H9 (cell line): ENCODE measurements at regions not wholly inside any gene's neighbourhood (a gene's known extent, or its start where the extent isn't known, plus 50 kb on each side); places are given as distances from the start of the nearest gene placed in this dataset.

Source experiments
- DNase-seq: peaks from one replicate; pipeline ENCODE4 v3.0.0-alpha.2; 2017
- H2AFZ ChIP-seq: one replicate; pipeline ENCODE4 v1.6.1; 2013; ENCODE audit warnings: mild to moderate bottlenecking, low read length, control low read depth, moderate library complexity
- H2AK5ac ChIP-seq: 2 replicates; pipeline ENCODE4 v1.6.1; 2013; ENCODE audit warnings: low read length, control low read depth, mixed read lengths; ENCODE audit not compliant: insufficient read length
- H2BK120ac ChIP-seq: one replicate; pipeline ENCODE4 v1.6.1; 2013; ENCODE audit warnings: low read depth, mild to moderate bottlenecking, low read length, control low read depth, inconsistent platforms; ENCODE audit not compliant: poor library complexity, severe bottlenecking
- H2BK12ac ChIP-seq: 2 replicates; pipeline ENCODE4 v1.6.1; 2013; ENCODE audit warnings: low read length, control low read depth, mixed read lengths, low read depth; ENCODE audit not compliant: insufficient read length
- H2BK15ac ChIP-seq: 2 replicates; pipeline ENCODE4 v1.6.1; 2013; ENCODE audit warnings: low read depth, low read length, control low read depth
- H2BK20ac ChIP-seq: one replicate; pipeline ENCODE4 v1.6.1; 2013; ENCODE audit warnings: low read depth, mild to moderate bottlenecking, low read length, control low read depth, inconsistent platforms; ENCODE audit not compliant: poor library complexity, severe bottlenecking
- H2BK5ac ChIP-seq: 2 replicates; pipeline ENCODE4 v1.6.1; 2013; ENCODE audit warnings: low read length, control low read depth, mixed read lengths; ENCODE audit not compliant: insufficient read length
- H3K14ac ChIP-seq: 2 replicates; pipeline ENCODE4 v1.6.1; 2013; ENCODE audit warnings: low read length, control low read depth; ENCODE audit not compliant: insufficient read depth
- H3K18ac ChIP-seq: 2 replicates; pipeline ENCODE4 v1.6.1; 2013; ENCODE audit warnings: low read depth, mild to moderate bottlenecking, mixed read lengths, low read length, control low read depth; ENCODE audit not compliant: insufficient read length
- H3K23ac ChIP-seq: 2 replicates; pipeline ENCODE4 v1.6.1; 2013; ENCODE audit warnings: low read length, control low read depth, mixed read lengths, low read depth; ENCODE audit not compliant: insufficient read length
- H3K23me2 ChIP-seq: 2 replicates; pipeline ENCODE4 v1.6.1; 2013; ENCODE audit warnings: low read depth, mild to moderate bottlenecking, mixed read lengths, low read length, control low read depth; ENCODE audit not compliant: insufficient read length, poor library complexity, severe bottlenecking
- H3K27ac ChIP-seq: 2 replicates; pipeline ENCODE4 v1.5.1; 2013; ENCODE audit warnings: low read length, control low read depth, mixed read lengths, low read depth; ENCODE audit not compliant: insufficient read length
- H3K27me3 ChIP-seq: 2 replicates; pipeline ENCODE4 v1.6.1; 2013; ENCODE audit warnings: low read length, control low read depth, inconsistent platforms; ENCODE audit not compliant: insufficient read depth
- H3K4ac ChIP-seq: 2 replicates; pipeline ENCODE4 v1.6.1; 2013; ENCODE audit warnings: low read depth, mild to moderate bottlenecking, control low read depth, inconsistent platforms, low read length, moderate library complexity
- H3K4me1 ChIP-seq: 2 replicates; pipeline ENCODE4 v1.6.1; 2013; ENCODE audit warnings: low read length, control low read depth, inconsistent platforms; ENCODE audit not compliant: insufficient read depth
- H3K4me2 ChIP-seq: 2 replicates; pipeline ENCODE4 v1.6.1; 2013; ENCODE audit warnings: low read length, control low read depth, mixed read lengths; ENCODE audit not compliant: insufficient read length, insufficient read depth
- H3K56ac ChIP-seq: 2 replicates; pipeline ENCODE4 v1.6.1; 2013; ENCODE audit warnings: low read depth, mild to moderate bottlenecking, mixed read lengths, low read length, control low read depth; ENCODE audit not compliant: insufficient read length
- H3K79me1 ChIP-seq: 2 replicates; pipeline ENCODE4 v1.6.1; 2013; ENCODE audit warnings: low read depth, mild to moderate bottlenecking, moderate library complexity, low read length, control low read depth, inconsistent platforms; ENCODE audit not compliant: insufficient read depth, poor library complexity, severe bottlenecking
- H3K79me2 ChIP-seq: 2 replicates; pipeline ENCODE4 v1.6.1; 2013; ENCODE audit warnings: low read length, control low read depth, inconsistent platforms; ENCODE audit not compliant: insufficient read depth
- H3K9ac ChIP-seq: 2 replicates; pipeline ENCODE4 v1.6.1; 2013; ENCODE audit warnings: low read length, control low read depth, mixed read lengths; ENCODE audit not compliant: insufficient read length; ENCODE audit errors: extremely low read depth
- H3K9me3 ChIP-seq: one replicate; pipeline ENCODE4 v1.6.1; 2013; ENCODE audit warnings: low read depth, low read length, inconsistent platforms; ENCODE audit not compliant: control insufficient read depth
- H3T11ph ChIP-seq: one replicate; pipeline ENCODE4 v1.6.1; 2013; ENCODE audit warnings: mild to moderate bottlenecking, low read length, control low read depth, inconsistent platforms
- H4K20me1 ChIP-seq: one replicate; pipeline ENCODE4 v1.6.1; 2013; ENCODE audit not compliant: control insufficient read depth, insufficient read length, insufficient read depth
- H4K5ac ChIP-seq: 2 replicates; pipeline ENCODE4 v1.6.1; 2013; ENCODE audit warnings: low read depth, mild to moderate bottlenecking, mixed read lengths, low read length, control low read depth; ENCODE audit not compliant: insufficient read length
- H4K8ac ChIP-seq: replicated peaks from 2 replicates; pipeline ENCODE4 v1.6.1; 2013; ENCODE audit warnings: low read length, control low read depth, mixed read lengths, low read depth; ENCODE audit not compliant: insufficient read length
- H4K91ac ChIP-seq: 2 replicates; pipeline ENCODE4 v1.6.1; 2013; ENCODE audit warnings: low read depth, mild to moderate bottlenecking, moderate library complexity, mixed read lengths, low read length, control low read depth; ENCODE audit not compliant: insufficient read length
- H3K27ac Mint-ChIP-seq, 3 experiments: 2 replicates in 2 of 3; 3 replicates in 1 of 3; pipeline ENCODE4 v1.8.0; 2020 to 2021; ENCODE audit warnings: mixed read lengths in 3 of 3, mild to moderate bottlenecking in 1 of 3, moderate library complexity in 1 of 3
- H3K27me3 Mint-ChIP-seq: 2 replicates; pipeline ENCODE4 v1.8.0; 2021; ENCODE audit warnings: low read depth, mild to moderate bottlenecking, moderate library complexity, mixed read lengths
- H3K36me3 Mint-ChIP-seq, 3 experiments: 2 replicates in 2 of 3; 3 replicates in 1 of 3; pipeline ENCODE4 v1.8.0; 2020 to 2021; ENCODE audit warnings: low read depth in 3 of 3, mixed read lengths in 3 of 3; ENCODE audit not compliant: insufficient read depth in 1 of 3
- H3K4me1 Mint-ChIP-seq, 2 experiments: 2 replicates each; pipeline ENCODE4 v1.8.0; 2020; ENCODE audit warnings: mixed read lengths in 2 of 2
- H3K4me3 Mint-ChIP-seq, 2 experiments: 2 replicates in 1 of 2; 3 replicates in 1 of 2; pipeline ENCODE4 v1.8.0; 2020 to 2021; ENCODE audit warnings: mild to moderate bottlenecking in 2 of 2, mixed read lengths in 2 of 2, moderate library complexity in 1 of 2
- H3K9me3 Mint-ChIP-seq, 2 experiments: 2 replicates in 1 of 2; 3 replicates in 1 of 2; pipeline ENCODE4 v1.8.0; 2020; ENCODE audit warnings: mild to moderate bottlenecking in 2 of 2, mixed read lengths in 2 of 2, moderate library complexity in 1 of 2
- CTCF ChIP-seq: fragments of 200-600 bp; sonication (generic); conservative IDR thresholded peaks from 3 replicates; pipeline ENCODE4 v1.8.0; 2021; ENCODE audit warnings: antibody characterized with exemption, mild to moderate bottlenecking
- WGBS: extraction: QIAGEN DNeasy Blood & Tissue Kit; methylation state at CpG from one replicate; pipeline ENCODE4 v1.1.7; 2013; ENCODE audit warnings: missing lambda C conversion rate, low lambda C conversion rate, mixed read lengths; ENCODE audit not compliant: insufficient read length; ENCODE audit errors: extremely low coverage; 5-methylcytosine and 5-hydroxymethylcytosine counted together

- H3K79me2 ChIP-seq: no peaks in the 10 kb centered on the region
- H3K27me3 ChIP-seq: no peaks in the 10 kb centered on the region
- H3K23me2 ChIP-seq: no peaks in the 10 kb centered on the region
- H3K79me1 ChIP-seq: no peaks in the 10 kb centered on the region
- no peaks in the 10 kb centered on the region for H4K20me1 ChIP-seq
- H4K91ac ChIP-seq: no peak overlapping the region
- H2BK15ac ChIP-seq: no peak overlapping the region
- no peak overlapping the region for H2AK5ac ChIP-seq
- H3K4me1 ChIP-seq: no peaks in the 10 kb centered on the region
- Mint-ChIP-seq H3K36me3 (peaks cover 0 to 23% (median 6%) of the 10 kb centered on the region in 3 experiments; a peak in 4 of 7 replicates), H3K4me1 (no peaks in the 10 kb centered on the region), H3K27ac (no peak overlapping the region; a peak in 1 of 7 replicates), H3K9me3 (peaks cover 17 to 19% of the 10 kb centered on the region in 2 experiments), H3K27me3 (peaks cover 4% of the 10 kb centered on the region; the same call in 1 of the 2 replicates), H3K4me3 (no peak overlapping the region)
- no peak overlapping the region for H3K27ac ChIP-seq
- H3K14ac ChIP-seq: no peak overlapping the region
- H3K4me2 ChIP-seq: no peak overlapping the region
- no peak overlapping the region for H2BK5ac ChIP-seq
- no peak overlapping the region for H3K23ac ChIP-seq
- H3T11ph ChIP-seq: no peak overlapping the region
- no peak overlapping the region for H2BK12ac ChIP-seq
- H3K4ac ChIP-seq: no peak overlapping the region
- no peak overlapping the region for H2AFZ ChIP-seq
- DNase-seq: no peak
- no peak overlapping the region for H2BK120ac ChIP-seq
- H3K9ac ChIP-seq: no peak overlapping the region
- H4K5ac ChIP-seq: no peak overlapping the region
- H3K18ac ChIP-seq: no peak overlapping the region
- H3K9me3 ChIP-seq: no peaks in the 10 kb centered on the region
- H2BK20ac ChIP-seq: no peak overlapping the region
- no peak overlapping the region for H3K56ac ChIP-seq
- H4K8ac ChIP-seq: no peak overlapping the region
- TF ChIP-seq CTCF: no peak
- WGBS: no CpG with 5 or more reads among the region's 10 CpGs
Measured at GRCh38 chr10:125523347-125523746, 159.6 kb downstream of the TEX36 start.
